ENCODE measurements at regions not wholly inside any gene's neighbourhood (a gene's known extent, or its start where the extent isn't known, plus 50 kb on each side); places are given as distances from the start of the nearest gene placed in this dataset.

GRCh38 chr1:208939537-208940085, 643.9 kb upstream of the CAMK1G start:
- no peaks in the 10 kb centered on the region for H3K79me2 ChIP-seq (ENCODE audit: low read length)
- H3K36me3 ChIP-seq (replicated peaks; ENCODE audit: insufficient read depth, low read length) = no peaks in the 10 kb centered on the region
- no peaks in the 10 kb centered on the region for H3K9me2 ChIP-seq (replicated peaks; ENCODE audit: insufficient read depth, low read length)
- no peak overlapping the region for H3K27ac ChIP-seq (ENCODE audit: low read length)
- no peak overlapping the region for H3K4me3 ChIP-seq (ENCODE audit: low read length)
- H3K27me3 ChIP-seq (replicated peaks; ENCODE audit: insufficient read depth, low read length) = no peaks in the 10 kb centered on the region
- DNase-seq = no peak
- no peaks in the 10 kb centered on the region for H3K9me3 ChIP-seq (replicated peaks; ENCODE audit: insufficient read depth, low read length)
- H3K9ac ChIP-seq (ENCODE audit: low read length) = no peak overlapping the region
- H4K20me1 ChIP-seq (ENCODE audit: insufficient read depth, low read length) = no peaks in the 10 kb centered on the region
- no peaks in the 10 kb centered on the region for H3K4me1 ChIP-seq (ENCODE audit: low read length)
- TF ChIP-seq EZH2 (optimal IDR thresholded peaks at IDR 0.05; ENCODE audit: low read depth, low read length) (no peak), CTCF (IDR thresholded peaks at IDR 0.05; ENCODE audit: low read length) (no peak), EZH2phosphoT487 (IDR thresholded peaks at IDR 0.05; ENCODE audit: low read length) (no peak)
- no peaks in the 10 kb centered on the region for H3F3A ChIP-seq (ENCODE audit: insufficient read depth, low read length)
- no peak overlapping the region for H2AFZ ChIP-seq (ENCODE audit: low read length)
- no peak overlapping the region for H3K4me2 ChIP-seq (ENCODE audit: low read depth, low read length)

- no peaks in the 10 kb centered on the region for H3F3A ChIP-seq (ENCODE audit: insufficient read depth, low read length)
- no peaks in the 10 kb centered on the region for H3K79me2 ChIP-seq (ENCODE audit: low read length)
- TF ChIP-seq EZH2phosphoT487 (IDR thresholded peaks at IDR 0.05; ENCODE audit: low read length) = no peak
- H3K9ac ChIP-seq (ENCODE audit: low read length) = no peak overlapping the region
- H3K9me2 ChIP-seq (replicated peaks; ENCODE audit: insufficient read depth, low read length) = no peaks in the 10 kb centered on the region
- no peaks in the 10 kb centered on the region for H4K20me1 ChIP-seq (ENCODE audit: insufficient read depth, low read length)
- no peaks in the 10 kb centered on the region for H3K9me3 ChIP-seq (replicated peaks; ENCODE audit: insufficient read depth, low read length)
- H3K4me3 ChIP-seq (ENCODE audit: low read length) = no peak overlapping the region
- H3K4me2 ChIP-seq (ENCODE audit: low read depth, low read length) = no peak overlapping the region
- H3K27me3 ChIP-seq (replicated peaks; ENCODE audit: insufficient read depth, low read length) = no peaks in the 10 kb centered on the region
- H3K4me1 ChIP-seq (ENCODE audit: low read length) = no peaks in the 10 kb centered on the region
- no peak for DNase-seq
- no peaks in the 10 kb centered on the region for H3K36me3 ChIP-seq (replicated peaks; ENCODE audit: insufficient read depth, low read length)
- H2AFZ ChIP-seq (ENCODE audit: low read length) = no peak overlapping the region
- no peak overlapping the region for H3K27ac ChIP-seq (ENCODE audit: low read length)
These were observed 641.0 kb upstream of the CAMK1G start for GRCh38 chr1:208942394-208943130.

DNA sequence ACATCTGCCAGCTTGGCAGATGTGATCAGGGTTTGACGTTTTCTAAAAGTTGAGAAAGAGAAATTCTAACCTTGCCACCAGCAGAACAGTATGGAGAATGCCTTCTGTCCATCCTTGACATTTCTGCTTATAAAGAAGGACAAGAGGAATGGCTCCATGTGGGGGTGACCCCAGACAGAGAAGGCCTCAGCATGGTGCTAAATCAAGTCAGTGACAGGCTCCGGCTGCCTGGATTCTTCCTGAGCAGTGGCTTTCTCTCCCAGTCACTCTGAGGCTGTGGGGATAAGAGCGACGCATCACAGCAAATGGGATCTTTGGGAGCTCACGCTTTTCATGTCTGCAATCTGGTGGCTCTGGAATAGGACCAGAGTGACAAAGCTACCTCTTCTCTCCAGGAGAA, 640.2 kb upstream of the CAMK1G start:
- H3K4me2 ChIP-seq (ENCODE audit: low read depth, low read length) = no peak overlapping the region
- no peaks in the 10 kb centered on the region for H3K79me2 ChIP-seq (ENCODE audit: low read length)
- H2AFZ ChIP-seq (ENCODE audit: low read length) = no peak overlapping the region
- no peaks in the 10 kb centered on the region for H3K4me1 ChIP-seq (ENCODE audit: low read length)
- TF ChIP-seq EZH2phosphoT487 (IDR thresholded peaks at IDR 0.05; ENCODE audit: low read length) (no peak), EZH2 (optimal IDR thresholded peaks at IDR 0.05; ENCODE audit: low read depth, low read length) (no peak), CTCF (IDR thresholded peaks at IDR 0.05; ENCODE audit: low read length) (no peak)
- no peaks in the 10 kb centered on the region for H3K36me3 ChIP-seq (replicated peaks; ENCODE audit: insufficient read depth, low read length)
- no peaks in the 10 kb centered on the region for H3K27me3 ChIP-seq (replicated peaks; ENCODE audit: insufficient read depth, low read length)
- no peak overlapping the region for H3K4me3 ChIP-seq (ENCODE audit: low read length)
- no peaks in the 10 kb centered on the region for H3F3A ChIP-seq (ENCODE audit: insufficient read depth, low read length)
- DNase-seq = no peak
- H3K9me3 ChIP-seq (replicated peaks; ENCODE audit: insufficient read depth, low read length) = no peaks in the 10 kb centered on the region
- H4K20me1 ChIP-seq (ENCODE audit: insufficient read depth, low read length) = no peaks in the 10 kb centered on the region
- no peaks in the 10 kb centered on the region for H3K9me2 ChIP-seq (replicated peaks; ENCODE audit: insufficient read depth, low read length)
- no peak overlapping the region for H3K9ac ChIP-seq (ENCODE audit: low read length)
- H3K27ac ChIP-seq (ENCODE audit: low read length) = no peak overlapping the region

DNA sequence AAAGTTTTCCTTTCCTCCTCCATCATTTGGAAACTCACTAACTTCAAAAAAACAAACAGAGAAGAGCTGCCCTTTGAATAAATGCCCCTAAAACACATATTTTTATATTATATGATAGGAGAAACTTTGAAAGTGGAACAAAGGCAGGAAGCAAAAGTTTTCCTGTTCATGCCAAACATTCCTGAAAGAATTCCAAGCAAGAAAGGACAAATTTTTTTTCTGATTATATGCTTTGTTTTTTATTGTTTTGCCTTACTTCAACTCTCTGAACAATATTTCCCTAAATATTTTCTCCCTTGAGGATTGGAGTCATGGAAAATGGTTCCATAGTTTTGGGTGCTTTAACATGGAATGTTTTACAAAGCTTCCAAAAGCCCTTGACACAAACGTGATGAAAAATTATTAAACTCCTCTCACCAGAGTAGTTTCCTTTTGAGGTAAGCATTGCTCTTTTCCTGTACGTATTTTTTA, 638.5 kb upstream of the CAMK1G start:
- H3K27ac ChIP-seq (ENCODE audit: low read length) = no peak overlapping the region
- no peaks in the 10 kb centered on the region for H3K9me2 ChIP-seq (replicated peaks; ENCODE audit: insufficient read depth, low read length)
- H3K27me3 ChIP-seq (replicated peaks; ENCODE audit: insufficient read depth, low read length) = no peaks in the 10 kb centered on the region
- H3K4me2 ChIP-seq (ENCODE audit: low read depth, low read length) = no peak overlapping the region
- H2AFZ ChIP-seq (ENCODE audit: low read length) = no peak overlapping the region
- H3K4me3 ChIP-seq (ENCODE audit: low read length) = no peak overlapping the region
- DNase-seq = no peak
- no peaks in the 10 kb centered on the region for H3K79me2 ChIP-seq (ENCODE audit: low read length)
- H3K4me1 ChIP-seq (ENCODE audit: low read length) = no peaks in the 10 kb centered on the region
- TF ChIP-seq EZH2phosphoT487 (IDR thresholded peaks at IDR 0.05; ENCODE audit: low read length) (no peak), CTCF (IDR thresholded peaks at IDR 0.05; ENCODE audit: low read length) (no peak), EZH2 (optimal IDR thresholded peaks at IDR 0.05; ENCODE audit: low read depth, low read length) (no peak)
- H4K20me1 ChIP-seq (ENCODE audit: insufficient read depth, low read length) = no peaks in the 10 kb centered on the region
- H3F3A ChIP-seq (ENCODE audit: insufficient read depth, low read length) = no peaks in the 10 kb centered on the region
- no peak overlapping the region for H3K9ac ChIP-seq (ENCODE audit: low read length)
- H3K9me3 ChIP-seq (replicated peaks; ENCODE audit: insufficient read depth, low read length) = no peaks in the 10 kb centered on the region
- no peaks in the 10 kb centered on the region for H3K36me3 ChIP-seq (replicated peaks; ENCODE audit: insufficient read depth, low read length)

Data from MM.1S (cell line).